VCaP (cell line): ENCODE measurements at regions not wholly inside any gene's neighbourhood (a gene's known extent, or its start where the extent isn't known, plus 50 kb on each side); places are given as distances from the start of the nearest gene placed in this dataset.
"Not testable (repeated sequence)": the region's sequence is repeated elsewhere in the genome, so short reads cannot be mapped to it uniquely, and the experiment has no call there.

ENCODE experiments used
- H3K27ac ChIP-seq: fragments of 450-650 bp; 2 replicates; pipeline ENCODE4 v1.5.1; 2017
- CTCF ChIP-seq: fragments of 450-650 bp; conservative IDR thresholded peaks from 2 replicates; pipeline ENCODE4 v1.5.1; 2017; ENCODE audit warnings: mild to moderate bottlenecking, moderate library complexity

- no peak overlapping the region for H3K27ac ChIP-seq
- no peak for TF ChIP-seq CTCF
Measured at GRCh38 chr4:126520731-126521130, 1112.0 kb upstream of the INTU start.

GRCh38 chr4:126525400-126525799 lies 1107.4 kb upstream of the INTU start:
- not testable (repeated sequence) for H3K27ac ChIP-seq

GRCh38 chr4:126526335-126526734 lies 1106.4 kb upstream of the INTU start:
- no peak overlapping the region for H3K27ac ChIP-seq
- TF ChIP-seq CTCF: no peak

- no peak overlapping the region for H3K27ac ChIP-seq
- TF ChIP-seq CTCF: no peak
Measured at GRCh38 chr4:126529997-126530396, 1102.8 kb upstream of the INTU start.

- H3K27ac ChIP-seq: no peak overlapping the region
- TF ChIP-seq CTCF: no peak
Measured at GRCh38 chr4:126530996-126531585, 1101.7 kb upstream of the INTU start.

- no peak overlapping the region for H3K27ac ChIP-seq
- no peak for TF ChIP-seq CTCF
Measured at GRCh38 chr4:126532527-126532926, 1100.2 kb upstream of the INTU start.

- no peak for TF ChIP-seq CTCF
- no peak overlapping the region for H3K27ac ChIP-seq
Measured at GRCh38 chr4:126533146-126533805, 1099.5 kb upstream of the INTU start.

GRCh38 chr4:126539771-126540170 lies 1093.0 kb upstream of the INTU start:
- TF ChIP-seq CTCF: no peak
- peak overlapping the region; percentile 74 for H3K27ac ChIP-seq
